ENCODE measurements at regions not wholly inside any gene's neighbourhood (a gene's known extent, or its start where the extent isn't known, plus 50 kb on each side); places are given as distances from the start of the nearest gene placed in this dataset.

- POLR2A ChIA-PET, result no interaction called here
- no peak for ATAC-seq (ENCODE audit: poor library complexity)
- Mint-ChIP-seq H3K27ac (no peak overlapping the region), H3K36me3 (ENCODE audit: low read depth) (no peaks in the 10 kb centered on the region), H3K27me3 (no peaks in the 10 kb centered on the region), H3K4me1 (ENCODE audit: low read depth) (no peaks in the 10 kb centered on the region), H3K4me3 (no peak overlapping the region), H3K9me3 (peaks cover 5% of the 10 kb centered on the region)
- Histone ChIP-seq H3K4me3 (ENCODE audit: low read length) (no peak overlapping the region), H3K9me3 (ENCODE audit: control insufficient read depth in 1 of 2, insufficient read depth in 1 of 2, low read length in 2 of 2) (no peaks in the 10 kb centered on the region), H3K27ac (ENCODE audit: low read depth in 1 of 2, low read length in 2 of 2) (no peak overlapping the region), H3K4me1 (ENCODE audit: insufficient read depth, low read length) (no peaks in the 10 kb centered on the region), H3K27me3 (ENCODE audit: control insufficient read depth in 1 of 2, insufficient read depth in 2 of 2, low read length in 2 of 2) (no peaks in the 10 kb centered on the region), H3K36me3 (ENCODE audit: insufficient read depth, low read length) (no peaks in the 10 kb centered on the region)
- no peak for TF ChIP-seq CTCF (IDR thresholded peaks at IDR 0.05)
- no peak for DNase-seq
- intact Hi-C loops (cut with DNase I, micrococcal nuclease), result no loop called here
- CTCF ChIA-PET, result interaction anchor here (1.4 kb wide), 1 partner anchor 13 kb away, joined by 4 read pairs; no protein-coding TSS in a partner anchor
Observed at GRCh38 chr2:34115076-34115475, 516.0 kb upstream of the FAM98A start.

DNA sequence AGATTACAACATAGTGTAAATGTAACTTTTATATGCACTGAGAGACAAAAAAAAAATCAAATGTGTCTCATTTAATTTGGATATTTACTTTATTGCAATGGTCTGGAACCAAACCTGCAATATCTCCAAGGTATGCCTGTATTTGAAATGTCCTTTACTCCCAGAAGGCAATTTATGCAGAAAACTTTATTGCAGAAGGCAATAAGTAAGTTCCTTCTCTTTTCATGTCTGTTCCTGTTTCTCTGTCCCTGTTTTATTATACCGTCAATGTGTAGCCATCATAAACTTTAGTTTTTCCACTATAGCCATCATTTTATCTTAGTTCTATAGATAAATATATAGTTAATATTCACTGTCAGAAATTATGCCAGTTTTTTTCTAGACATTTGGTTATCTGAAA is 513.1 kb upstream of the FAM98A start:
- no peak overlapping the region for H3K4me3 Mint-ChIP-seq
- peaks cover 0 to 4% of the 10 kb centered on the region in 2 experiments for H3K9me3 ChIP-seq (ENCODE audit: control insufficient read depth in 1 of 2, insufficient read depth in 1 of 2, low read length in 2 of 2)
- DNase-seq (no peak), ATAC-seq (ENCODE audit: poor library complexity) (no peak)
- TF ChIP-seq CTCF (IDR thresholded peaks at IDR 0.05), result no peak
- no peaks in the 10 kb centered on the region for H3K27me3 ChIP-seq (ENCODE audit: control insufficient read depth in 1 of 2, insufficient read depth in 2 of 2, low read length in 2 of 2)
- H3K4me1 ChIP-seq (ENCODE audit: insufficient read depth, low read length), result no peaks in the 10 kb centered on the region
- H3K4me3 ChIP-seq (ENCODE audit: low read length), result no peak overlapping the region
- H3K4me1 Mint-ChIP-seq (ENCODE audit: low read depth), result no peaks in the 10 kb centered on the region
- ChIA-PET POLR2A (no interaction called here), CTCF (no interaction called here)
- H3K27ac Mint-ChIP-seq, result no peak overlapping the region
- intact Hi-C loops (cut with DNase I, micrococcal nuclease), result no loop called here
- H3K36me3 ChIP-seq (ENCODE audit: insufficient read depth, low read length), result no peaks in the 10 kb centered on the region
- no peaks in the 10 kb centered on the region for H3K27me3 Mint-ChIP-seq
- H3K27ac ChIP-seq (ENCODE audit: low read depth in 1 of 2, low read length in 2 of 2), result no peak overlapping the region
- peaks cover 5% of the 10 kb centered on the region for H3K9me3 Mint-ChIP-seq
- H3K36me3 Mint-ChIP-seq (ENCODE audit: low read depth), result no peaks in the 10 kb centered on the region

DNA sequence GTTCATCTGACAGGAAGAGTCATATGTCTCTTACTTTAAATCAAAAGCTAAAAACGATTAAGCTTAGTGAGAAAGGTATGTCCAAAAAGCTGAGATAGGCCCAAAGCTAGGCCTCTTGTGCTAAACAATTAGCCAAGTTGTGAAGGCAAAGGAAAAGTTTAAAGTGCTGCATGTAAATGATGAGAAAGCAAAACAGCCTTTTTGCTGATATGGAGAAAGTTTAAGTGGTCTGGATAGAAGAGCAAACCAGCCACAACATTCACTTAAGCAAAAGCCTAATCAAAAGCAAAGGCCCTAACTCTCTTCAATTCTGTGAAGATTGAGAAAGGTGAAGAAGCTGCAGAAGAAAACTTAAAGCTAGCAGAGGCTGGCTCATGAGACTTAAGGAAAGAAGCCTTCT is 511.3 kb upstream of the FAM98A start:
- no peak overlapping the region for H3K4me3 Mint-ChIP-seq

More for the DNA sequence above, 511.3 kb upstream of the FAM98A start:
- Histone ChIP-seq H3K27me3 (ENCODE audit: control insufficient read depth in 1 of 2, insufficient read depth in 2 of 2, low read length in 2 of 2) (no peaks in the 10 kb centered on the region), H3K4me3 (ENCODE audit: low read length) (no peak overlapping the region), H3K36me3 (ENCODE audit: insufficient read depth, low read length) (no peaks in the 10 kb centered on the region), H3K27ac (ENCODE audit: low read depth in 1 of 2, low read length in 2 of 2) (no peak overlapping the region), H3K4me1 (ENCODE audit: insufficient read depth, low read length) (no peaks in the 10 kb centered on the region), H3K9me3 (ENCODE audit: control insufficient read depth in 1 of 2, insufficient read depth in 1 of 2, low read length in 2 of 2) (peaks cover 0 to 4% of the 10 kb centered on the region in 2 experiments)
- ChIA-PET POLR2A (no interaction called here), CTCF (no interaction called here)
- Mint-ChIP-seq H3K36me3 (ENCODE audit: low read depth) (no peaks in the 10 kb centered on the region), H3K27me3 (no peaks in the 10 kb centered on the region), H3K4me1 (ENCODE audit: low read depth) (no peaks in the 10 kb centered on the region), H3K9me3 (peaks cover 2% of the 10 kb centered on the region), H3K27ac (no peak overlapping the region)
- intact Hi-C loops (cut with DNase I, micrococcal nuclease), result no loop called here
- TF ChIP-seq CTCF (IDR thresholded peaks at IDR 0.05), result no peak
- DNase-seq, result no peak
- ATAC-seq (ENCODE audit: poor library complexity), result no peak

Measured in CD4-positive, alpha-beta T cell (primary cell).